Pancreas (tissue), 10 donors: ENCODE measurements at regions not wholly inside any gene's neighbourhood (a gene's known extent, or its start where the extent isn't known, plus 50 kb on each side); places are given as distances from the start of the nearest gene placed in this dataset.

Experiments used
- ATAC-seq, 4 donors: fragments of 200-7000 bp; cut with Tn5 transposase; one replicate each; pipeline versions ENCODE4 v1.8.0 to v1.9.1; 2020; ENCODE audit warnings: mild to moderate bottlenecking in 4 of 4, moderate library complexity in 4 of 4
- DNase-seq, 6 donors: peaks; one replicate each; pipeline ENCODE4 v3.0.0-alpha.2; 2020
- FAIRE-seq: peaks from 2 replicates; lab custom pipeline; 2012; peaks lifted over from hg19 to GRCh38; lab: Jason Lieb, UNC
- H3K27ac ChIP-seq, 4 donors: fragments of 200-600 bp; sonication (generic); 1 replicate in 3 of 4; 2 replicates in 1 of 4; pipeline versions ENCODE4 v1.5.0 to v1.8.0; 2020
- H3K27me3 ChIP-seq, 4 donors: fragments of 200-600 bp; one replicate each; pipeline ENCODE4 v1.8.0; 2021
- H3K36me3 ChIP-seq, 3 donors: fragments of 200-600 bp; sonication (generic) in 1 of 3; one replicate each; pipeline versions ENCODE4 v1.5.0 to v1.8.0; 2020 to 2021
- H3K4me1 ChIP-seq, 3 donors: fragments of 200-600 bp; one replicate each; pipeline ENCODE4 v1.8.0; 2021
- H3K4me3 ChIP-seq, 4 donors: fragments of 200-600 bp; sonication (generic) in 2 of 4; one replicate each; pipeline versions ENCODE4 v1.5.0 to v1.8.0; 2020 to 2021
- H3K9me3 ChIP-seq, 4 donors: fragments of 200-600 bp; one replicate each; pipeline ENCODE4 v1.8.0; 2021
- CTCF ChIP-seq, 4 donors: fragments of 200-600 bp; sonication (generic) in 3 of 4; IDR thresholded peaks; one replicate each; pipeline versions ENCODE4 v1.5.0 to v1.8.0; 2021; ENCODE audit warnings: antibody characterized with exemption in 4 of 4
- WGBS, 2 donors: extraction: QIAGEN DNeasy Blood & Tissue Kit; methylation state at CpG; one replicate each; pipeline ENCODE4 v1.1.7; 2013; 5-methylcytosine and 5-hydroxymethylcytosine counted together
- intact Hi-C, 3 donors: fragments of 100-400 bp; cut with DNase I; formaldehyde crosslinking; loops; one replicate each; pipeline versions ENCODE4 v1.11.1 to v1.14.2; 2022
- donor health status: healthy with polysubstance abuse.
- donor health status: DM: no; HTN: no; CAD: no; lungs with moderate emphysema.
- donor health status: DM: no; HTN: no; CAD: no.
- donor health status: control.
- donor health status: control.
- donor health status: Bipolar disorder and iron deficiency.
- donor health status: DM: yes; HTN: yes; CAD: no.
- donor health status: DM: no; HTN: no; CAD: no.
- donor health status: DM: no; HTN: no; CAD: no.
- donor health status: DM: yes; HTN: yes; CAD: no.

DNA sequence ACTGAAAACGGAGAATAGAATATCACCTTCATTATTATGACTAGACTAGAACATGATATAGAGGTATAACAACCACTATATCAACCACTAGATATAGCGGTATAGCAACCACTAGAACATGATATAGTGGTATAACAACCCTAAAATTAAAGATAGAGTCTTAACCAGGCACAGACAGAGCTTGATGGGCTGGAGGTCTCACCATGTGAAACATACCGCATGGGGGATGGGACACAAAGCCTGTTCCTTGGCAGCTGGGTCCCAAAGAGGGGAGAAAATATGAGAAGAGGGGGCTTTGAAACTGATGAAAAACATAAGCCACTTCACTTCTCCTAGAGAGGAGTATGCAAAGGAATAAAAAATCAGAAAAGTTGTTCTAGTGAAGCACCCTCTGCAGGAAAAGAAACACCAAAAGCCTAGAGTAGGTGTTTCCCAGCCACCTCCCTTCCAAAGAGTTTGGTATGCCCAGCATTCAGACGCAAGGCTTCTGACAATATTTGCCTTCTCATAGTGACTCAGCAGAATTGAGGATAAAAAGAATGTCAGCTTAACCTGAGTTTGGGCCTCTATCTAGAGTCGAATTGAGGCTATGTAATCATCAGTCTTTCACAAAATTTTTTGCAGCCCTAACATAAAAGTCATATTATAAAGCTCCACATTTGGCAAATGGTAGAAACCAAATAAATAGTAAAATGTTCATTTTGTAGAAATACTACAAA lies 316.4 kb downstream of the NOVA1 start:
- Histone ChIP-seq H3K4me1 (no peaks in the 10 kb centered on the region), H3K4me3 (no peak overlapping the region), H3K27ac (no peak overlapping the region), H3K27me3 (no peaks in the 10 kb centered on the region), H3K9me3 (no peaks in the 10 kb centered on the region), H3K36me3 (no peaks in the 10 kb centered on the region)
- no peak for DNase-seq
- 48 to 50% methylated on average over 5 of the region's 5 CpGs for WGBS, 2 donors
- intact Hi-C loops = no loop called here
- no peak for FAIRE-seq
- TF ChIP-seq CTCF (IDR thresholded peaks at IDR 0.05) = no peak
- peak in 2 of 4 donors; percentile 37 to 44 for ATAC-seq

DNA sequence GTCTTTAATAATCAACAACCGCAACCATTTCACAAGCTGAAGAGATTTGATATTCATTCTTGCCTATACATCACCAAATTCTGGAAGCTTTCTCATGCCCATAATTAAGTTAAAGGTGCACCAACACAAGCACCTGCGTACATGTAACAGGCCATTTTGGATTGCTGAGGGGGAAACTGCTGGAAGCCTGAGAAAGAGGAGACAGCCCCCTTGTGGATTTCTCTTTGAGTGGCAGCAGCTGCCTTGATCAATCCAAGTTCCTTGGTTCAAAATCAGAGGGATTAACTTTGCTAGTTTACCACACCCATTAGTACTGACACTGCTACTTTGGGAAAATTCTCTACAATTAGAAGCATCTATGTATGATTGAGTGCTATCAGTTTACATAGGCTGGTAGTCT lies 321.1 kb downstream of the NOVA1 start:
- intact Hi-C loops = no loop called here
- Histone ChIP-seq H3K27me3 (no peaks in the 10 kb centered on the region), H3K4me1 (no peaks in the 10 kb centered on the region), H3K9me3 (no peaks in the 10 kb centered on the region), H3K4me3 (no peak overlapping the region), H3K27ac (no peak overlapping the region), H3K36me3 (no peaks in the 10 kb centered on the region)
- ATAC-seq (no peak), FAIRE-seq (no peak), DNase-seq (no peak)
- 59 to 64% methylated on average over 2 of the region's 2 CpGs for WGBS, 2 donors
- no peak for TF ChIP-seq CTCF (IDR thresholded peaks at IDR 0.05)

GRCh38 chr14:26265170-26265685 lies 332.6 kb downstream of the NOVA1 start:
- no peak for FAIRE-seq
- WGBS, 2 donors = 29% methylated on average over 1 of the region's 1 CpG
- no peaks in the 10 kb centered on the region for H3K27me3 ChIP-seq
- no peaks in the 10 kb centered on the region for H3K36me3 ChIP-seq
- H3K4me1 ChIP-seq = no peaks in the 10 kb centered on the region
- DNase-seq = no peak
- H3K27ac ChIP-seq = no peak overlapping the region
- ATAC-seq = no peak
- intact Hi-C loops = no loop called here
- no peak overlapping the region for H3K4me3 ChIP-seq
- no peaks in the 10 kb centered on the region for H3K9me3 ChIP-seq
- no peak for TF ChIP-seq CTCF (IDR thresholded peaks at IDR 0.05)

DNA sequence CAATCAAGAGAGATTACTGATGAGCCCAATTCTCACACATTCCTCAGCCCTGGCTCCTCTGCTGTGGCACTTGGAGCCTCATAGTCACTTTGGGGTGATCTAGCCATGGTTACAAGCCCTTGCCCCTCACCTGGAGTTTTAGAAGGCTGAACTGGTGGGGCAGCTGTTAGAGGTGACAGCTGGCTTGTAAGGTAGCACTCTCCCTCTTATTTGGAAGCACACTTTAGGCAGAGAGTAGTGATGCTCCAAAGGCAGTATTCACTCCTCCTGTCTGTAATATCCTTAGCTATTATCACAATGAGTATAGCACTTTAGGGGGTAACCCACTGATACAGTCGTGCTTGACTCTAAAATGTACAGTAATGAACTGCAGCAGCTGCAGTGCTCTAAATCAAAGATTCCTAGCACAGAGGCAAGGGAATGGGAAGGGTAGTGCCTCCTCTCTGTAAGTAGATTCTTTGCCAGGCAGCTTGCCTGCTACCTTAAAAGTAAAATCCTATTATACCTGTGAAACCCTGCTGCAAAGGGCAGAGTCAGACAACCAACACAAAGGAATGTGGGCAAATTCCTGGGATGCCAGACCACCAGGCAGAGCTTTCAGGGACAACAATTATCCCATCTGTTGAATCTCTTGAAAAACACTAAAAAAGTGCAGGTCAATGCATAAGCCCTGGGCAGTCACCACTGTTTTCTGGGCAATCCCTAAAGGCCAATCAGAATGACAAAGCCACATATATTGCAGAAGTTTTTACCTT lies 336.3 kb downstream of the NOVA1 start:
- ATAC-seq = no peak
- Histone ChIP-seq H3K27ac (no peak overlapping the region), H3K4me1 (no peaks in the 10 kb centered on the region), H3K27me3 (no peaks in the 10 kb centered on the region), H3K36me3 (no peaks in the 10 kb centered on the region), H3K9me3 (no peaks in the 10 kb centered on the region), H3K4me3 (no peak overlapping the region)
- no peak for TF ChIP-seq CTCF (IDR thresholded peaks at IDR 0.05)
- no peak for FAIRE-seq
- 16 to 24% methylated on average over 1 of the region's 1 CpG for WGBS, 2 donors
- intact Hi-C loops = no loop called here
- no peak for DNase-seq

DNA sequence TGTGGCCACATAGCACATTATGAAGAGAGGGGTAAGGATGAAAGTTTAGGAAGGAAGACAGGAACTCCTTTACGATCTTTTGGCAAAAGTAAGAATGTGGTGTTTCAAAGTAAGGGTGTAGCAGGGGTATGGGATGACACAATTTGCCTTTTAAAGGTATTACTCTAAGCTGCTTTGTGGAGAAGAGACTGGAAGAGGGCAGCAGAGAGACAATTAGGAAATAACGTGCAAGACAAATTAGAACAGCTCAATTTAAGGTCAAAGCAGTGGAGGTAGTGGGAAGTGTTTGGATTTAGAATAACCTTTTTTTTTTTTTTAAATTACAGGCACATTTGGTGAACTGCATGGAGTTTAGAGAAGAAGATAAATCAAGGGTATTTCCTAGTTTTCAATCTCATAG lies 342.6 kb downstream of the NOVA1 start:
- DNase-seq (no peak), ATAC-seq (peak in 1 of 4 donors; percentile 34), FAIRE-seq (no peak)
- Histone ChIP-seq H3K36me3 (no peaks in the 10 kb centered on the region), H3K27me3 (no peaks in the 10 kb centered on the region), H3K27ac (no peak overlapping the region), H3K4me1 (no peaks in the 10 kb centered on the region), H3K9me3 (no peaks in the 10 kb centered on the region), H3K4me3 (no peak overlapping the region)
- intact Hi-C loops = no loop called here
- 19 to 30% methylated on average over 2 of the region's 2 CpGs for WGBS, 2 donors
- no peak for TF ChIP-seq CTCF (IDR thresholded peaks at IDR 0.05)
